Kidney glomerular epithelial cell (primary cell): ENCODE measurements at regions not wholly inside any gene's neighbourhood (a gene's known extent, or its start where the extent isn't known, plus 50 kb on each side); places are given as distances from the start of the nearest gene placed in this dataset.

Experiments used
- DNase-seq: peaks from one replicate; lab custom pipeline; 2025; lab: John Stamatoyannopoulos, UW

GRCh38 chr12:124162151-124163110 lies 132.5 kb upstream of the RFLNA start:
- DNase-seq: no peak

- no peak for DNase-seq
These were observed 129.2 kb upstream of the RFLNA start for GRCh38 chr12:124165695-124166094.

GRCh38 chr12:124167141-124167540 lies 127.8 kb upstream of the RFLNA start:
- DNase-seq: no peak

- no peak for DNase-seq
These were observed 126.7 kb upstream of the RFLNA start for GRCh38 chr12:124168016-124168786.

- no peak for DNase-seq
These were observed 125.2 kb upstream of the RFLNA start for GRCh38 chr12:124169577-124170284.

- no peak for DNase-seq
These were observed 124.1 kb upstream of the RFLNA start for GRCh38 chr12:124170760-124171159.

- no peak for DNase-seq
These were observed 123.5 kb upstream of the RFLNA start for GRCh38 chr12:124171231-124171979.

GRCh38 chr12:124172636-124173035 lies 122.3 kb upstream of the RFLNA start:
- no peak for DNase-seq

- DNase-seq: no peak
These were observed 121.2 kb upstream of the RFLNA start for GRCh38 chr12:124173692-124174091.

- DNase-seq: no peak
These were observed 120.2 kb upstream of the RFLNA start for GRCh38 chr12:124174451-124175348.

GRCh38 chr12:124175704-124176103 lies 119.2 kb upstream of the RFLNA start:
- no peak for DNase-seq

- DNase-seq: no peak
These were observed 117.5 kb upstream of the RFLNA start for GRCh38 chr12:124177276-124177950.

GRCh38 chr12:124177951-124178316 lies 117.0 kb upstream of the RFLNA start:
- no peak for DNase-seq

GRCh38 chr12:124179936-124180607 lies 114.8 kb upstream of the RFLNA start:
- no peak for DNase-seq

- no peak for DNase-seq
These were observed 111.7 kb upstream of the RFLNA start for GRCh38 chr12:124183172-124183571.

- no peak for DNase-seq
These were observed 110.4 kb upstream of the RFLNA start for GRCh38 chr12:124184456-124184855.

GRCh38 chr12:124185971-124186686 lies 108.8 kb upstream of the RFLNA start:
- no peak for DNase-seq

GRCh38 chr12:124188084-124188483 lies 106.8 kb upstream of the RFLNA start:
- peak; percentile 51 for DNase-seq
